NT2/D1 (cell line): ENCODE measurements at regions not wholly inside any gene's neighbourhood (a gene's known extent, or its start where the extent isn't known, plus 50 kb on each side); places are given as distances from the start of the nearest gene placed in this dataset.

Source experiments
- SUZ12 ChIP-seq: IDR thresholded peaks from 2 replicates; pipeline ENCODE4 v1.6.1; 2011; ENCODE audit not compliant: insufficient read length, insufficient read depth; ENCODE audit errors: extremely low read depth
- YY1 ChIP-seq: IDR thresholded peaks from 2 replicates; pipeline ENCODE4 v1.6.1; 2011; ENCODE audit not compliant: insufficient read length, insufficient read depth
- ZNF274 ChIP-seq: IDR thresholded peaks from 2 replicates; pipeline ENCODE4 v1.6.1; 2011; ENCODE audit warnings: mild to moderate bottlenecking, low read depth, low read length

DNA sequence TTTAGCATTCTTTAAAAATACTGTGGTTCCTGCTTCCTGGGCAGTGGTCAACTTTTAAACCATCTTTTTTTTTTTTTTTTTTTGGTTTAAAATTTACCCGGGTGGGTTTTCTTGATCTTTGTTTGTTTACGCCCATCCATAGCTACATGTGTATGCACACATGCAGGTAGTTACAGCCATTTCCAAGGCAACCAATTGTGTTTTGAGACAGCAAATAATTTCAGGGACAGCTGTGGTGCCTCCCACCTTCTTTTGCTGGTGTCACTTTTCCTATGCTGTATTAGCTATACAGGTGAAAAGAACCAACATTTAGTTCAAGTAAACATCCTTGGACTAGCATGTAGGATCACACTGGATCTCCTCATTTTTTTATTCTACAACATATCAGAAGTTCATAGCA is 52.0 kb upstream of the PSMA6 start:
- TF ChIP-seq YY1: no peak
- no peak for TF ChIP-seq SUZ12
- no peak for TF ChIP-seq ZNF274
